SU-DHL-6 (cell line): ENCODE measurements at regions not wholly inside any gene's neighbourhood (a gene's known extent, or its start where the extent isn't known, plus 50 kb on each side); places are given as distances from the start of the nearest gene placed in this dataset.

Source experiments
- CTCF ChIP-seq: fragments of 200-600 bp; sonication (generic); IDR thresholded peaks from one replicate; pipeline ENCODE4 v1.5.1; 2017; ENCODE audit warnings: antibody characterized with exemption, mild to moderate bottlenecking, low read length, moderate library complexity; ENCODE audit not compliant: insufficient read depth, poor library complexity, severe bottlenecking
- EZH2phosphoT487 ChIP-seq: fragments of 200-600 bp; sonication (generic), shearing (Covaris generic); conservative IDR thresholded peaks from 2 replicates; pipeline ENCODE4 v1.6.1; 2018; ENCODE audit warnings: mild to moderate bottlenecking, antibody characterized with exemption, low read length, moderate library complexity, mixed read lengths

GRCh38 chr3:117195034-117195433 lies 485.5 kb downstream of the TUSC7 start:
- TF ChIP-seq CTCF (no peak), EZH2phosphoT487 (no peak)
